ENCODE measurements at regions not wholly inside any gene's neighbourhood (a gene's known extent, or its start where the extent isn't known, plus 50 kb on each side); places are given as distances from the start of the nearest gene placed in this dataset.
"Not testable (repeated sequence)": the region's sequence is repeated elsewhere in the genome, so short reads cannot be mapped to it uniquely, and the experiment has no call there.

- Histone ChIP-seq H3K27ac (ENCODE audit: low read depth, low read length) (no peak overlapping the region), H3K36me3 (ENCODE audit: insufficient read depth, low read length) (no peaks in the 10 kb centered on the region), H3K9me3 (ENCODE audit: insufficient read depth, low read depth, low read length) (no peaks in the 10 kb centered on the region), H3K9ac (ENCODE audit: low read depth, low read length) (no peak overlapping the region), H3K4me1 (ENCODE audit: insufficient read depth, low read length) (peaks cover 22% of the 10 kb centered on the region; the same call in 1 of the 2 replicates), H3K27me3 (ENCODE audit: insufficient read depth, low read length) (no peaks in the 10 kb centered on the region), H3K4me3 (ENCODE audit: low read length) (no peak overlapping the region)
- 89% methylated on average over 2 of the region's 3 CpGs for WGBS
These were observed 698.1 kb upstream of the NXPH2 start for GRCh38 chr2:139478165-139478914.

DNA sequence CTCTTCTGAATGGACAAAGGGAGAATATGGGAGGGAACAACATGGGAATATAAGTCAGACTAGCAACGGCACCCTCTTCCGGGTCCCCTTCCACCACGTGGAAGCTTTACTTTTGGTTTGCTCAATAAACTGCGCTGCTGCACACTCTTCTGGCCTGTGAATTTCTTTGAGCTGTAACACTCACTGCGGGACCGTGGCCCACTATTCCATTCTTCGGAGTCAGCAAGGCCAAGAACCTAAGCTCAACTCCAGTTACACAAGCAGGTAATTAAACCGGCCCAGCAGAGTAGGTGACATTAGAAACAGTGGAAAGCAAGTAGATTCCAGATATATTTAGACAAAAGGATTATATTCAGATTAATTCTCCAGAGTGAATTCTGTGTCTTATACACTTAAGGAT is 697.4 kb upstream of the NXPH2 start:
- Histone ChIP-seq H3K27ac (ENCODE audit: low read depth, low read length) (no peak overlapping the region), H3K36me3 (ENCODE audit: insufficient read depth, low read length) (no peaks in the 10 kb centered on the region), H3K27me3 (ENCODE audit: insufficient read depth, low read length) (no peaks in the 10 kb centered on the region), H3K4me1 (ENCODE audit: insufficient read depth, low read length) (peaks cover 22% of the 10 kb centered on the region; the same call in 1 of the 2 replicates), H3K9me3 (ENCODE audit: insufficient read depth, low read depth, low read length) (no peaks in the 10 kb centered on the region), H3K4me3 (ENCODE audit: low read length) (no peak overlapping the region), H3K9ac (ENCODE audit: low read depth, low read length) (no peak overlapping the region)
- WGBS = 98% methylated on average over 8 of the region's 8 CpGs

DNA sequence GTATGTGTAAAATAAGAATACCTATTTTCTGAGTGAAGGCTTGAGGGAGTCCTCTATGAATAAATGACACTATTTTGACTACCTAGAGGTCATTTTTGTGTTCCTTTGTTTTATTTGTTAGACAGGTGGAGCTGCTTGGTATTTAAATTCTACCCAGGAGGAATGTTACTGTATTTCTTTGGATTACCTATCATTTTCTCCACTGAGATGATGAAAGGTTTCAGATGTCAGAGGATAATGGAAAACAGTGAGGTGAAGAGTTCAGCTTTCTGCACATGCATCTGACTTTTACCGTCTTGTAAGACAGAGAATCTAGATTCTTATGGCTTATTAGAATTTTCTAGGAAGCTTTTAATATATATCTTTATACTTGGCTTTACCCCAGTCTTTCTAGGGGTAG is 689.8 kb upstream of the NXPH2 start:
- no peak overlapping the region for H3K9ac ChIP-seq (ENCODE audit: low read depth, low read length)
- no peak overlapping the region for H3K27ac ChIP-seq (ENCODE audit: low read depth, low read length)
- H3K27me3 ChIP-seq (ENCODE audit: insufficient read depth, low read length) = no peaks in the 10 kb centered on the region
- H3K36me3 ChIP-seq (ENCODE audit: insufficient read depth, low read length) = no peaks in the 10 kb centered on the region
- 83% methylated on average over 1 of the region's 1 CpG for WGBS
- H3K4me1 ChIP-seq (ENCODE audit: insufficient read depth, low read length) = peaks cover 4% of the 10 kb centered on the region; the same call in 1 of the 2 replicates
- H3K9me3 ChIP-seq (ENCODE audit: insufficient read depth, low read depth, low read length) = no peaks in the 10 kb centered on the region
- no peak overlapping the region for H3K4me3 ChIP-seq (ENCODE audit: low read length)

- no peak overlapping the region for H3K4me3 ChIP-seq (ENCODE audit: low read length)
- no peaks in the 10 kb centered on the region for H3K27me3 ChIP-seq (ENCODE audit: insufficient read depth, low read length)
- peaks cover 4% of the 10 kb centered on the region; the same call in 1 of the 2 replicates for H3K4me1 ChIP-seq (ENCODE audit: insufficient read depth, low read length)
- no peak overlapping the region for H3K27ac ChIP-seq (ENCODE audit: low read depth, low read length)
- WGBS = 93% methylated on average over 3 of the region's 4 CpGs
- H3K9ac ChIP-seq (ENCODE audit: low read depth, low read length) = no peak overlapping the region
- H3K36me3 ChIP-seq (ENCODE audit: insufficient read depth, low read length) = no peaks in the 10 kb centered on the region
- no peaks in the 10 kb centered on the region for H3K9me3 ChIP-seq (ENCODE audit: insufficient read depth, low read depth, low read length)
These were observed 685.6 kb upstream of the NXPH2 start for GRCh38 chr2:139465789-139466188.

- Histone ChIP-seq H3K36me3 (ENCODE audit: insufficient read depth, low read length) (no peaks in the 10 kb centered on the region), H3K27ac (ENCODE audit: low read depth, low read length) (no peak overlapping the region), H3K9ac (ENCODE audit: low read depth, low read length) (no peak overlapping the region), H3K27me3 (ENCODE audit: insufficient read depth, low read length) (no peaks in the 10 kb centered on the region), H3K4me1 (ENCODE audit: insufficient read depth, low read length) (no peaks in the 10 kb centered on the region), H3K9me3 (ENCODE audit: insufficient read depth, low read depth, low read length) (peaks cover 7% of the 10 kb centered on the region; the same call in 1 of the 2 replicates), H3K4me3 (ENCODE audit: low read length) (no peak overlapping the region)
- WGBS = 88% methylated on average over 5 of the region's 5 CpGs
These were observed 677.7 kb upstream of the NXPH2 start for GRCh38 chr2:139457873-139458272.

DNA sequence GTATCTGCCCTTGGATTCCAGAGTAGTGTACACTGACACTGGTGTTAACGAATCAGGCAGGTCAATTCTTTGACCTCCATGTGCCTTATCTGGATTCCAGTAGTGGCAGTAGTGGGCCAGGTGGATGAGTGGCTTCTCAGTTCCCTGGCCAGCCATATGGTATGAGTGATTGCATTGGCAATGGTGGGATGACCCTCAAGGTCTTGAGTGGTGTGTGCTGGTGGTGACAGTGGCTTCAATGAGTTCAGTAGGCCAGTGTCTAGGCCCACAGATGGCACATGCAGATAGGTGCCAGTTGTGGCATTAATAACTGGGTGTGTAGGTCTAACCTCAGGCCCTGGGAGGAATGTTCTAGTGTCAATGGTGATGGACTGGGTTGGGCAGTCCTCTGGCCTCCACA is 674.1 kb upstream of the NXPH2 start:
- Histone ChIP-seq H3K4me3 (ENCODE audit: low read length) (no peak overlapping the region), H3K4me1 (ENCODE audit: insufficient read depth, low read length) (no peaks in the 10 kb centered on the region), H3K36me3 (ENCODE audit: insufficient read depth, low read length) (no peaks in the 10 kb centered on the region), H3K27me3 (ENCODE audit: insufficient read depth, low read length) (no peaks in the 10 kb centered on the region), H3K27ac (ENCODE audit: low read depth, low read length) (no peak overlapping the region), H3K9me3 (ENCODE audit: insufficient read depth, low read depth, low read length) (peaks cover 7% of the 10 kb centered on the region; the same call in 1 of the 2 replicates), H3K9ac (ENCODE audit: low read depth, low read length) (no peak overlapping the region)
- WGBS = 91% methylated on average over 1 of the region's 1 CpG

DNA sequence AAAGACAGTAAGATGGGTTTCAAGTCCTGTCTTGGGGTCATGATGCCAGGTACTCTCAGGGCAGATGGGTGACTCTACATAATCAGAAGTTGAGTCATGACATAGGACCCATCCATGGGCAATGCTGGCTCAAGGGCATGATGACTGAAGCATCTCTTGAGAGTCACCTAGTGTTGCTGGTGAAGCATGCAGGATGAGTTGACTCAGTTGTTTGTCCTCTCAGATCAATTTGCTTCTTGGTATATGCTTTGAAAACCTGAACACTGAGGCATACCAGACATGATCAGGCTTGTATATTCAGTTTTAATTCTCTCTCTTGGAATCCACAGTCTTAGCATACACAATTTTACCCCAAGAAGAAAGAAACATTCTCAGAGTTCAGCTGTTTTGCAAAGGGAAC is 658.9 kb upstream of the NXPH2 start:
- H3K9ac ChIP-seq (ENCODE audit: low read depth, low read length) = no peak overlapping the region
- no peak overlapping the region for H3K27ac ChIP-seq (ENCODE audit: low read depth, low read length)
- no peaks in the 10 kb centered on the region for H3K4me1 ChIP-seq (ENCODE audit: insufficient read depth, low read length)
- no peaks in the 10 kb centered on the region for H3K36me3 ChIP-seq (ENCODE audit: insufficient read depth, low read length)
- H3K4me3 ChIP-seq (ENCODE audit: low read length) = no peak overlapping the region
- no peaks in the 10 kb centered on the region for H3K9me3 ChIP-seq (ENCODE audit: insufficient read depth, low read depth, low read length)
- H3K27me3 ChIP-seq (ENCODE audit: insufficient read depth, low read length) = no peaks in the 10 kb centered on the region

DNA sequence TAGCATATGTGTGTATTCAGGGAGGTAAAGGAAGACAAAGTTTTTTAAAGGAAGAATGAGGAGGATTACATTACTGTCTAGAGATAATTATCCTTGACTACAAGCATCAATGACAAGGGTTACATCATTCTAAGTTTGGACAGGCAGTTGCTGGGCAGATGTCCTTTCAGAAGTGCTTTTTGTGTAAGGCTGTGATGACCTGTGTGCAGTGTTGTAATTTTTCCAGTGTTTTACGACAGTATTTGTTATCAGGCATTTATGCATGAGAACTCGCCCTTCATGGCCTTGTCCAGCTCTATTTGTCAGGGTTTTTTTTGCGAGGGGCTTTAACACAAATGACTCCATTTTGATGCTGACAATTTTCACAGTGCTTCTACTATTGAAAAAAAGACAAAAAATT is 658.3 kb upstream of the NXPH2 start:
- WGBS = 97% methylated on average over 3 of the region's 3 CpGs

GRCh38 chr2:139427164-139427563 is 647.0 kb upstream of the NXPH2 start:
- H3K4me3 ChIP-seq (ENCODE audit: low read length) = no peak overlapping the region
- no peak overlapping the region for H3K9ac ChIP-seq (ENCODE audit: low read depth, low read length)
- 93% methylated on average over 3 of the region's 4 CpGs for WGBS
- H3K36me3 ChIP-seq (ENCODE audit: insufficient read depth, low read length) = no peaks in the 10 kb centered on the region
- no peaks in the 10 kb centered on the region for H3K27me3 ChIP-seq (ENCODE audit: insufficient read depth, low read length)
- no peaks in the 10 kb centered on the region for H3K9me3 ChIP-seq (ENCODE audit: insufficient read depth, low read depth, low read length)
- no peak overlapping the region for H3K27ac ChIP-seq (ENCODE audit: low read depth, low read length)
- H3K4me1 ChIP-seq (ENCODE audit: insufficient read depth, low read length) = no peaks in the 10 kb centered on the region

More for the DNA sequence above, 658.3 kb upstream of the NXPH2 start:
- Histone ChIP-seq H3K27ac (ENCODE audit: low read depth, low read length) (no peak overlapping the region), H3K4me3 (ENCODE audit: low read length) (no peak overlapping the region), H3K9ac (ENCODE audit: low read depth, low read length) (no peak overlapping the region), H3K9me3 (ENCODE audit: insufficient read depth, low read depth, low read length) (no peaks in the 10 kb centered on the region), H3K36me3 (ENCODE audit: insufficient read depth, low read length) (no peaks in the 10 kb centered on the region), H3K4me1 (ENCODE audit: insufficient read depth, low read length) (no peaks in the 10 kb centered on the region), H3K27me3 (ENCODE audit: insufficient read depth, low read length) (no peaks in the 10 kb centered on the region)

- H3K27me3 ChIP-seq (ENCODE audit: insufficient read depth, low read length) = no peaks in the 10 kb centered on the region
- no peak overlapping the region for H3K9ac ChIP-seq (ENCODE audit: low read depth, low read length)
- no peak overlapping the region for H3K4me3 ChIP-seq (ENCODE audit: low read length)
- H3K4me1 ChIP-seq (ENCODE audit: insufficient read depth, low read length) = no peaks in the 10 kb centered on the region
- H3K9me3 ChIP-seq (ENCODE audit: insufficient read depth, low read depth, low read length) = no peaks in the 10 kb centered on the region
- no peaks in the 10 kb centered on the region for H3K36me3 ChIP-seq (ENCODE audit: insufficient read depth, low read length)
- H3K27ac ChIP-seq (ENCODE audit: low read depth, low read length) = no peak overlapping the region
- 94% methylated on average over 2 of the region's 2 CpGs for whole genome bisulfite sequencing
These were observed 643.9 kb upstream of the NXPH2 start for GRCh38 chr2:139424101-139424500.

DNA sequence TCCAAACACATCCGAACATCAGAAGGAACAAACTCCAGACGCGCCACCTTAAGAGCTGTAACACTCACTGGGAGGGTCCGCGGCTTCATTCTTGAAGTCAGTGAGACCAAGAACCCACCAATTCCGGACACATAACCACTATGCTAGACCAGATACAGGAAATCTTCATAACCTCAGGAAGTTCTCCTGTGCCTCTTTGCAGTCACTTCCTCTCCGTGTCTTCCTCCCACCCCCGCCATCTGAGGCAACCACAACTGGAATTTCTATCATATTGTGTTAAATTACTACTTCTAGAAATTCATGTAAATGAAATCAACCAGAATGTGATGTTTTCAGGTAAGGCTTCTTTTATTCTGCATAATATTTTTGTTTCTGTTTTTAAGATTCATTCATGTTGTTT is 631.0 kb upstream of the NXPH2 start:
- 0 out of 2 replicates have a peak, but pooled peaks cover 2% of the 10 kb centered on the region for H3K9me3 ChIP-seq (ENCODE audit: insufficient read depth, low read depth, low read length)
- WGBS = 94% methylated on average over 7 of the region's 8 CpGs
- H3K27ac ChIP-seq (ENCODE audit: low read depth, low read length) = no peak overlapping the region
- H3K36me3 ChIP-seq (ENCODE audit: insufficient read depth, low read length) = no peaks in the 10 kb centered on the region
- H3K9ac ChIP-seq (ENCODE audit: low read depth, low read length) = no peak overlapping the region
- H3K4me1 ChIP-seq (ENCODE audit: insufficient read depth, low read length) = no peaks in the 10 kb centered on the region
- H3K4me3 ChIP-seq (ENCODE audit: low read length) = no peak overlapping the region
- no peaks in the 10 kb centered on the region for H3K27me3 ChIP-seq (ENCODE audit: insufficient read depth, low read length)

- not testable (repeated sequence) for H3K9me3 ChIP-seq (ENCODE audit: insufficient read depth, low read depth, low read length); H3K4me1 ChIP-seq (ENCODE audit: insufficient read depth, low read length); H3K36me3 ChIP-seq (ENCODE audit: insufficient read depth, low read length); H3K27me3 ChIP-seq (ENCODE audit: insufficient read depth, low read length); H3K9ac ChIP-seq (ENCODE audit: low read depth, low read length); H3K27ac ChIP-seq (ENCODE audit: low read depth, low read length); H3K4me3 ChIP-seq (ENCODE audit: low read length)
- WGBS = 90% methylated on average over 15 of the region's 15 CpGs
These were observed 630.6 kb upstream of the NXPH2 start for GRCh38 chr2:139410833-139411174.

Measured in HUES64 (cell line).